ENCODE measurements at regions not wholly inside any gene's neighbourhood (a gene's known extent, or its start where the extent isn't known, plus 50 kb on each side); places are given as distances from the start of the nearest gene placed in this dataset.

DNA sequence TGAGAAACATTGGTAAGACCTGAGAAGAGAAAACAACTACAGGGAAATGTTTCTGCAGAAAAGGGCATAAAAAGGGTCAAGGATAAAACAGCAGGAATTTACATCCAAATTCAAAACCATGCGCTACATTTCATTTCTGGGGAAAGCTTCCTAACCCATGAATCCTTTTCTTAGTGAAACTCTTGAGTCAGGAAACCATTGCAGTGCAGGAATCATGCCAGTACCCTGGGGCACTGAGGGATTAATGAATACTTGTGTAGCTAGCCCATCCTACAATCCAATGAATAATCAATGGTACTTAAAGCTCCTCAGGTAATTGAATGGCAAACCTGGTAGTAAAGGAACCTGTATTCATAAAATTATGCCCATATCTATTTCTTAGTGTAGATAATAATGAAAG is 580.5 kb downstream of the TLE1 start:
- no peak for TF ChIP-seq CTCF (IDR thresholded peaks at IDR 0.05)
- DNase-seq (ENCODE audit: low spot score) (no peak), ATAC-seq (ENCODE audit: low FRiP score) (no peak)

- DNase-seq (ENCODE audit: low spot score), result no peak
- TF ChIP-seq CTCF (IDR thresholded peaks at IDR 0.05), result no peak
- ATAC-seq (ENCODE audit: low FRiP score), result no peak
These were observed 581.0 kb downstream of the TLE1 start for GRCh38 chr9:81108391-81108790.

DNA sequence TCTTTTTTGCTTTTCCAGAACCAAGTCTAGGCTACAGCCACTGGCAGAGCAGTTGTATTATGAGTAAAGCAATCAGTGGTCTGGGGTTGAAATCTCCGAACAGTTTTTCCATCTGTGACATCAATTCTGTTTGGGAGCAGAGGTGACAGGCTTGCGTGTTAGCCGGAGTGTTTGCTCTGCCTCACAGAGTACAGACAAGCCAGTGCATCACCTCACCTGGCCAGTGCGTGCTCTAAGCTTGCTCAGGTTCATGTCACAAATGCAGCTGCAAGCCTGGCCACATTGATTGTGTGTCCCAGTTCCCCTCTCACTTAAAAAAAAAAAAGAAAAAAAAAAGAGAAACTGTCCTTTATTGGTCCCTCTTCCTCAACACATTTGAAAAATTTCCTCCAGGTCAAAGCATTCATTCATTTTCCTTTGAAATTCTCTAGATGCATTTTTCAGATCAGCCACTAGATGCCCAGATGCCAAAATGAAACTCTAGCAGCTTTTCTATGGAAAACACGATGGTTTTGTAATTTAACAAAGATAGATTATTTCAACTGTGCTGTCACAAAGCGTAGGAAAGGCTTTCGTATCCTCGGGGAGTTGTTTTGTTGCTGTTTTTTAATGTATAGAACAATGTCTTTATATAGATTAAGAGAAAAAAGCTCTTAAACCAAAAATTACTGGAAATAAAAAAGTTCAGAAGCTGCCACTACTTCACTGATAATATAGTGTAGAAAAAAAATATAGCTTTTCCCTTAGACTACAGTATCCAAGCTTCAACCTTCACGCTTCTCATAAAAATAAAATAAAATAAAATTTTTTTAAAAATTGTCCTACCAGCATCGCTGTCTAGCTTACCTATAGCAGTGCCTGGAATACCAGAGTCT is 585.5 kb downstream of the TLE1 start:
- DNase-seq (ENCODE audit: low spot score) (no peak), ATAC-seq (ENCODE audit: low FRiP score) (no peak)
- TF ChIP-seq CTCF (IDR thresholded peaks at IDR 0.05), result no peak

GRCh38 chr9:81097131-81097847 is 592.1 kb downstream of the TLE1 start:
- no peak for ATAC-seq (ENCODE audit: low FRiP score)
- no peak for DNase-seq (ENCODE audit: low spot score)
- TF ChIP-seq CTCF (IDR thresholded peaks at IDR 0.05), result no peak

DNA sequence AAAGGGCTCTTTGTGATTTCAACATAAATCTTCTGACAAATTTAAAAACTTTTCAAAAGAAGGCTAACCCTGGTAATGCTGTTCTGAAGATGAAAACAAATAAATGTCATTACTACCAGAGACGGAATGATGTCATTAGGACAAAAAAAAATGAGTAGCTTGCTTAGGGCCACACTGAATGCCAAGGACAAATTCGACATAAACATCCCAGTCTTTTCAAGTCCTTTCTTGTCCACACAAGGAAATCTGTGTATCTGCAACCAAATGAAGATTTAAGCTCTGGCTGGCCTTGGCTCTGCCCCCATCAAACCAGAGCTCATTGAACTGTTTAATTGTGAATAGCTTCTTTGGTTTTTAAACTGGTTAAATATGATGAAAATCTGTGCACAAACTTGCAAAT is 592.7 kb downstream of the TLE1 start:
- no peak for ATAC-seq (ENCODE audit: low FRiP score)
- DNase-seq (ENCODE audit: low spot score), result no peak
- TF ChIP-seq CTCF (IDR thresholded peaks at IDR 0.05), result no peak

- no peak for TF ChIP-seq CTCF (IDR thresholded peaks at IDR 0.05)
- DNase-seq (ENCODE audit: low spot score) (no peak), ATAC-seq (ENCODE audit: low FRiP score) (no peak)
These were observed 597.3 kb downstream of the TLE1 start for GRCh38 chr9:81092057-81092456.
